HCT116 (cell line): ENCODE measurements at regions not wholly inside any gene's neighbourhood (a gene's known extent, or its start where the extent isn't known, plus 50 kb on each side); places are given as distances from the start of the nearest gene placed in this dataset.
"Not testable (repeated sequence)": the region's sequence is repeated elsewhere in the genome, so short reads cannot be mapped to it uniquely, and the experiment has no call there.

Source experiments
- ATAC-seq: fragments of 200-7000 bp; cut with Tn5 transposase; 2 replicates; pipeline ENCODE4 v1.9.1; 2020; ENCODE audit warnings: mild to moderate bottlenecking, moderate library complexity
- BruUV-seq: library from RNA; stranded (reverse); fragments of 400-500 nt; replicated peaks from 2 replicates; lab custom pipeline; 2021; lab: Mats Ljungman, UMichigan
- CTCF ChIA-PET: fragments of 300-600 bp; sonication (Branson Sonifier 250); formaldehyde crosslinking; loops from one replicate; lab custom pipeline; 2021; ENCODE audit warnings: antibody characterized with exemption; lab: Charles Lee
- POLR2A ChIA-PET: fragments of 300-600, 350-600 bp; sonication (Branson Sonifier 250); formaldehyde crosslinking; loops from one replicate; lab custom pipeline; 2021; ENCODE audit warnings: antibody characterized with exemption; lab: Charles Lee
- RAD21 ChIA-PET, 2 experiments: fragments of 300-600 bp; sonication (Branson Sonifier 250); formaldehyde crosslinking; loops; one replicate each; lab custom pipeline; 2023; ENCODE audit warnings: low total read pairs in 2 of 2; ENCODE audit not compliant: uncharacterized antibody in 2 of 2, unreplicated experiment in 2 of 2, low non-redundant PET in 1 of 2; lab: Charles Lee
- DNase-seq: peaks from one replicate; pipeline ENCODE4 v3.0.0-alpha.2; 2010; ENCODE audit warnings: low read depth, low spot score
- H2AFZ ChIP-seq: fragments of 200-600 bp; shearing (Covaris generic), sonication (generic); 2 replicates; pipeline ENCODE4 v1.6.1; 2017; ENCODE audit warnings: low read depth, mixed run types, mixed read lengths, antibody characterized with exemption, low read length; ENCODE audit not compliant: poor library complexity, severe bottlenecking
- H3K27ac ChIP-seq: 2 replicates; pipeline ENCODE4 v1.5.1; 2012; ENCODE audit warnings: low read depth, low read length
- H3K27me3 ChIP-seq: fragments of 200-600 bp; sonication (generic); 2 replicates; pipeline ENCODE4 v1.6.1; 2016; ENCODE audit warnings: mixed run types, low read length, mixed read lengths; ENCODE audit not compliant: insufficient read depth
- H3K36me3 ChIP-seq, 2 experiments: fragments of 200-500 bp in 1 of 2; fragments of 200-600 bp in 1 of 2; sonication (Bioruptor generic) in 1 of 2; sonication (generic) in 1 of 2; 2 replicates each; pipeline versions ENCODE4 v1.5.1 to v1.6.1; 2014 to 2016; ENCODE audit warnings: low read length in 2 of 2, inconsistent platforms in 1 of 2, mixed read lengths in 1 of 2, mixed run types in 1 of 2; ENCODE audit not compliant: insufficient read depth in 2 of 2, control insufficient read depth in 1 of 2
- H3K4me1 ChIP-seq, 2 experiments: fragments of 200-600 bp in 1 of 2; sonication (generic) in 1 of 2; 2 replicates each; pipeline versions ENCODE4 v1.5.1 to v1.6.1; 2012 to 2017; ENCODE audit warnings: low read length in 2 of 2, inconsistent platforms in 1 of 2, mild to moderate bottlenecking in 1 of 2, mixed read lengths in 1 of 2, mixed run types in 1 of 2, moderate library complexity in 1 of 2; ENCODE audit not compliant: insufficient read depth in 2 of 2, control insufficient read depth in 1 of 2
- H3K4me2 ChIP-seq: fragments of 200-600 bp; sonication (generic); 2 replicates; pipeline ENCODE4 v1.6.1; 2017; ENCODE audit warnings: mixed run types, low read length, mixed read lengths
- H3K4me3 ChIP-seq, 2 experiments: fragments of 200-600 bp in 1 of 2; sonication (generic) in 1 of 2; replicated peaks in 1 of 2; 2 replicates each; pipeline ENCODE4 v1.5.1; 2011 to 2016; ENCODE audit warnings: low read length in 2 of 2, control low read depth in 1 of 2, low read depth in 1 of 2, mild to moderate bottlenecking in 1 of 2, mixed read lengths in 1 of 2, mixed run types in 1 of 2
- H3K79me2 ChIP-seq: fragments of 200-600 bp; sonication (generic); 2 replicates; pipeline ENCODE4 v1.6.1; 2017; ENCODE audit warnings: mild to moderate bottlenecking, mixed run types, low read length, moderate library complexity, mixed read lengths; ENCODE audit not compliant: insufficient read depth
- H3K9ac ChIP-seq: fragments of 200-600 bp; sonication (generic); 2 replicates; pipeline ENCODE4 v1.6.1; 2016; ENCODE audit warnings: low read length, mixed read lengths
- H3K9me2 ChIP-seq: fragments of 200-600 bp; sonication (generic), shearing (Covaris generic); 2 replicates; pipeline ENCODE4 v1.6.1; 2017; ENCODE audit warnings: mixed run types, mild to moderate bottlenecking, moderate library complexity; ENCODE audit not compliant: insufficient read depth
- H3K9me3 ChIP-seq, 2 experiments: fragments of 200-500 bp in 1 of 2; fragments of 200-600 bp in 1 of 2; sonication (Bioruptor generic) in 1 of 2; sonication (generic) in 1 of 2; 2 replicates each; pipeline ENCODE4 v1.6.1; 2014 to 2017; ENCODE audit warnings: low read length in 2 of 2, mixed read lengths in 2 of 2, inconsistent platforms in 1 of 2, low read depth in 1 of 2, mild to moderate bottlenecking in 1 of 2, mixed run types in 1 of 2, moderate library complexity in 1 of 2; ENCODE audit not compliant: control insufficient read depth in 1 of 2, insufficient read depth in 1 of 2
- H4K20me1 ChIP-seq: fragments of 200-600 bp; sonication (generic), shearing (Covaris generic); 2 replicates; pipeline ENCODE4 v1.6.1; 2017; ENCODE audit warnings: mixed run types, mild to moderate bottlenecking, moderate library complexity; ENCODE audit not compliant: insufficient read depth
- EZH2phosphoT487 ChIP-seq: fragments of 200-600 bp; IDR thresholded peaks from 2 replicates; pipeline ENCODE4 v1.6.1; 2018; ENCODE audit warnings: antibody characterized with exemption, borderline replicate concordance
- POLR2A ChIP-seq: IDR thresholded peaks from 2 replicates; pipeline ENCODE4 v1.7.0; 2011; ENCODE audit warnings: borderline replicate concordance; ENCODE audit not compliant: insufficient read depth, insufficient read length; ENCODE audit errors: extremely low read depth
- POLR2AphosphoS5 ChIP-seq: IDR thresholded peaks from 2 replicates; pipeline ENCODE4 v1.6.1; 2011; ENCODE audit warnings: mild to moderate bottlenecking, low read depth, low read length, moderate library complexity
- RAD21 ChIP-seq: IDR thresholded peaks from 2 replicates; pipeline ENCODE4 v1.6.1; 2012; ENCODE audit warnings: low read depth, mild to moderate bottlenecking
- REST ChIP-seq: IDR thresholded peaks from 2 replicates; pipeline ENCODE4 v1.6.1; 2012; ENCODE audit warnings: low read depth
- ZFX ChIP-seq: fragments of 450-650 bp; IDR thresholded peaks from 2 replicates; pipeline ENCODE4 v1.6.1; 2017
- intact Hi-C: fragments of 100-400 bp; cut with micrococcal nuclease; formaldehyde crosslinking; loops from 2 replicates; pipeline ENCODE4 v1.10.0; 2022

- no peak overlapping the region for H3K9ac ChIP-seq
- TF ChIP-seq ZFX: no peak
- TF ChIP-seq POLR2A: no peak
- no peak for TF ChIP-seq REST
- no peak for TF ChIP-seq POLR2AphosphoS5
- TF ChIP-seq EZH2phosphoT487: no peak
- no peak for TF ChIP-seq RAD21
- DNase-seq: no peak
- RAD21 ChIA-PET: no interaction called here
- no peaks in the 10 kb centered on the region for H3K79me2 ChIP-seq
- no peak overlapping the region for H2AFZ ChIP-seq
- H3K4me3 ChIP-seq: no peak overlapping the region
- H4K20me1 ChIP-seq: no peaks in the 10 kb centered on the region
- H3K9me3 ChIP-seq: no peaks in the 10 kb centered on the region
- H3K4me1 ChIP-seq: no peaks in the 10 kb centered on the region
- H3K27ac ChIP-seq: no peak overlapping the region
- CTCF ChIA-PET: no interaction called here
- no TSS peak for BruUV-seq
- intact Hi-C loops: no loop called here
- no peaks in the 10 kb centered on the region for H3K9me2 ChIP-seq
- H3K27me3 ChIP-seq: no peaks in the 10 kb centered on the region
- H3K4me2 ChIP-seq: no peak overlapping the region
- ATAC-seq: no peak
- POLR2A ChIA-PET: no interaction called here
- no peaks in the 10 kb centered on the region for H3K36me3 ChIP-seq
These were observed 113.6 kb upstream of the PPM1J start for GRCh38 chr1:112828716-112829115.

- H3K4me3 ChIP-seq, BruUV-seq, POLR2A ChIA-PET, CTCF ChIA-PET, DNase-seq, H3K79me2 ChIP-seq, H3K4me2 ChIP-seq, H3K9me2 ChIP-seq, H3K4me1 ChIP-seq, RAD21 ChIA-PET, H4K20me1 ChIP-seq, H2AFZ ChIP-seq, H3K9ac ChIP-seq, H3K9me3 ChIP-seq, H3K27me3 ChIP-seq, H3K27ac ChIP-seq, ATAC-seq, H3K36me3 ChIP-seq: not testable (repeated sequence)
- intact Hi-C loops: loop anchor here (2.0 kb wide), 1 partner anchor 41 kb away; no protein-coding TSS in a partner anchor
These were observed 112.3 kb upstream of the PPM1J start for GRCh38 chr1:112827391-112827790.
